Stimulated activated naive CD8-positive, alpha-beta T cell treated with anti-CD3 and anti-CD28 coated beads, Interleukin-15, amount 100 ng/mL, for 72 hours (primary cell): ENCODE measurements at regions not wholly inside any gene's neighbourhood (a gene's known extent, or its start where the extent isn't known, plus 50 kb on each side); places are given as distances from the start of the nearest gene placed in this dataset.

Source experiments
- ATAC-seq: fragments of 150-1000 bp; cut with Tn5 transposase; 2 replicates; pipeline ENCODE4 v1.10.0; 2021; ENCODE audit warnings: mild to moderate bottlenecking, moderate library complexity
- DNase-seq, 2 donors: peaks; one replicate each; pipeline ENCODE4 v3.0.0; 2021 to 2022
- H3K27ac Mint-ChIP-seq, 2 donors: one replicate each; pipeline ENCODE4 v1.8.0; 2022; ENCODE audit warnings: mild to moderate bottlenecking in 2 of 2, mixed read lengths in 2 of 2, moderate library complexity in 2 of 2
- H3K27me3 Mint-ChIP-seq: one replicate; pipeline ENCODE4 v1.8.0; 2022; ENCODE audit warnings: mixed read lengths
- H3K4me1 Mint-ChIP-seq: one replicate; pipeline ENCODE4 v1.8.0; 2022; ENCODE audit warnings: mild to moderate bottlenecking, mixed read lengths
- H3K4me3 Mint-ChIP-seq, 2 donors: one replicate each; pipeline ENCODE4 v1.8.0; 2022; ENCODE audit warnings: mild to moderate bottlenecking in 2 of 2, mixed read lengths in 2 of 2, moderate library complexity in 1 of 2
- H3K9me3 Mint-ChIP-seq, 2 donors: one replicate each; pipeline ENCODE4 v1.8.0; 2022; ENCODE audit warnings: mixed read lengths in 2 of 2

GRCh38 chr22:27156821-27157489, 499.6 kb downstream of the MIAT start:
- H3K27ac Mint-ChIP-seq, result no peak overlapping the region
- H3K4me1 Mint-ChIP-seq, result no peaks in the 10 kb centered on the region
- ATAC-seq (no peak), DNase-seq (no peak)
- H3K9me3 Mint-ChIP-seq, result no peaks in the 10 kb centered on the region
- H3K4me3 Mint-ChIP-seq, result no peak overlapping the region
- H3K27me3 Mint-ChIP-seq, result peaks cover 40% of the 10 kb centered on the region

- Mint-ChIP-seq H3K27me3 (peaks cover 39% of the 10 kb centered on the region), H3K27ac (no peak overlapping the region), H3K4me1 (no peaks in the 10 kb centered on the region), H3K9me3 (no peaks in the 10 kb centered on the region), H3K4me3 (no peak overlapping the region)
- no peak for ATAC-seq
- DNase-seq, result no peak
These were observed 500.4 kb downstream of the MIAT start for GRCh38 chr22:27157666-27158370.

- Mint-ChIP-seq H3K4me1 (no peaks in the 10 kb centered on the region), H3K4me3 (no peak overlapping the region), H3K9me3 (no peaks in the 10 kb centered on the region), H3K27me3 (peaks cover 34% of the 10 kb centered on the region), H3K27ac (no peak overlapping the region)
- ATAC-seq (no peak), DNase-seq (no peak)
These were observed 501.6 kb downstream of the MIAT start for GRCh38 chr22:27159016-27159415.

GRCh38 chr22:27159716-27160295, 502.4 kb downstream of the MIAT start:
- Mint-ChIP-seq H3K4me3 (no peak overlapping the region), H3K4me1 (no peaks in the 10 kb centered on the region), H3K9me3 (no peaks in the 10 kb centered on the region), H3K27me3 (peaks cover 28% of the 10 kb centered on the region), H3K27ac (no peak overlapping the region)
- ATAC-seq (no peak), DNase-seq (no peak)

- no peaks in the 10 kb centered on the region for H3K9me3 Mint-ChIP-seq
These were observed 506.1 kb downstream of the MIAT start for GRCh38 chr22:27163162-27164137.

GRCh38 chr22:27164781-27165503, 507.6 kb downstream of the MIAT start:
- no peak overlapping the region for H3K27ac Mint-ChIP-seq

More at GRCh38 chr22:27163162-27164137, 506.1 kb downstream of the MIAT start:
- ATAC-seq (no peak), DNase-seq (no peak)
- Mint-ChIP-seq H3K27me3 (peaks cover 15% of the 10 kb centered on the region), H3K4me1 (no peaks in the 10 kb centered on the region), H3K4me3 (no peak overlapping the region), H3K27ac (no peak overlapping the region)

GRCh38 chr22:27168681-27169080, 511.3 kb downstream of the MIAT start:
- no peak for DNase-seq
- Mint-ChIP-seq H3K27ac (no peak overlapping the region), H3K4me1 (no peaks in the 10 kb centered on the region), H3K9me3 (no peaks in the 10 kb centered on the region), H3K4me3 (no peak overlapping the region), H3K27me3 (peaks cover 12% of the 10 kb centered on the region)
- ATAC-seq, result no peak

More at GRCh38 chr22:27164781-27165503, 507.6 kb downstream of the MIAT start:
- H3K27me3 Mint-ChIP-seq, result peaks cover 15% of the 10 kb centered on the region
- no peak overlapping the region for H3K4me3 Mint-ChIP-seq
- DNase-seq (no peak), ATAC-seq (no peak)
- H3K4me1 Mint-ChIP-seq, result no peaks in the 10 kb centered on the region
- no peaks in the 10 kb centered on the region for H3K9me3 Mint-ChIP-seq

- Mint-ChIP-seq H3K4me3 (no peak overlapping the region), H3K9me3 (no peaks in the 10 kb centered on the region), H3K27ac (no peak overlapping the region), H3K27me3 (peaks cover 30% of the 10 kb centered on the region), H3K4me1 (no peaks in the 10 kb centered on the region)
- no peak for DNase-seq
- no peak for ATAC-seq
These were observed 513.1 kb downstream of the MIAT start for GRCh38 chr22:27170491-27170890.

- Mint-ChIP-seq H3K27me3 (peaks cover 38% of the 10 kb centered on the region), H3K4me3 (no peak overlapping the region), H3K27ac (no peak overlapping the region), H3K4me1 (no peaks in the 10 kb centered on the region), H3K9me3 (no peaks in the 10 kb centered on the region)
- ATAC-seq (no peak), DNase-seq (no peak)
These were observed 513.8 kb downstream of the MIAT start for GRCh38 chr22:27171212-27171611.

- DNase-seq, result no peak
- no peaks in the 10 kb centered on the region for H3K9me3 Mint-ChIP-seq
- H3K27me3 Mint-ChIP-seq, result peaks cover 47% of the 10 kb centered on the region
- H3K27ac Mint-ChIP-seq, result no peak overlapping the region
- no peak for ATAC-seq
- H3K4me3 Mint-ChIP-seq, result no peak overlapping the region
- no peaks in the 10 kb centered on the region for H3K4me1 Mint-ChIP-seq
These were observed 516.1 kb downstream of the MIAT start for GRCh38 chr22:27173530-27173929.

- no peaks in the 10 kb centered on the region for H3K9me3 Mint-ChIP-seq
- H3K4me1 Mint-ChIP-seq, result no peaks in the 10 kb centered on the region
- no peak overlapping the region for H3K4me3 Mint-ChIP-seq
- peaks cover 47% of the 10 kb centered on the region for H3K27me3 Mint-ChIP-seq
- H3K27ac Mint-ChIP-seq, result no peak overlapping the region
- ATAC-seq (no peak), DNase-seq (no peak)
These were observed 517.8 kb downstream of the MIAT start for GRCh38 chr22:27175021-27175838.

GRCh38 chr22:27175974-27176373, 518.6 kb downstream of the MIAT start:
- DNase-seq (no peak), ATAC-seq (no peak)
- Mint-ChIP-seq H3K27me3 (peaks cover 43% of the 10 kb centered on the region), H3K4me1 (no peaks in the 10 kb centered on the region), H3K4me3 (no peak overlapping the region), H3K9me3 (no peaks in the 10 kb centered on the region), H3K27ac (peak overlapping the region in 1 of 2 donors; percentile 86)

- peaks cover 38% of the 10 kb centered on the region for H3K27me3 Mint-ChIP-seq
- H3K4me1 Mint-ChIP-seq, result no peaks in the 10 kb centered on the region
- DNase-seq, result no peak
- H3K4me3 Mint-ChIP-seq, result no peak overlapping the region
- H3K9me3 Mint-ChIP-seq, result no peaks in the 10 kb centered on the region
- H3K27ac Mint-ChIP-seq, result no peak overlapping the region
- no peak for ATAC-seq
These were observed 521.8 kb downstream of the MIAT start for GRCh38 chr22:27179161-27179560.

- no peak overlapping the region for H3K27ac Mint-ChIP-seq
- no peak overlapping the region for H3K4me3 Mint-ChIP-seq
These were observed 524.1 kb downstream of the MIAT start for GRCh38 chr22:27181537-27181936.

More at GRCh38 chr22:27181537-27181936, 524.1 kb downstream of the MIAT start:
- ATAC-seq (no peak), DNase-seq (no peak)
- no peaks in the 10 kb centered on the region for H3K4me1 Mint-ChIP-seq
- peaks cover 14% of the 10 kb centered on the region for H3K27me3 Mint-ChIP-seq
- no peaks in the 10 kb centered on the region for H3K9me3 Mint-ChIP-seq
